GM12878 (cell line): ENCODE measurements at regions not wholly inside any gene's neighbourhood (a gene's known extent, or its start where the extent isn't known, plus 50 kb on each side); places are given as distances from the start of the nearest gene placed in this dataset.

Experiments used
- ATAC-seq: fragments of 200-7000 bp; cut with Tn5 transposase; 3 replicates; pipeline ENCODE4 v1.9.1; 2020; ENCODE audit warnings: mild to moderate bottlenecking, moderate library complexity
- BruUV-seq: library from RNA; stranded (reverse); fragments of 400-500 nt; replicated peaks from 2 replicates; lab custom pipeline; 2021; lab: Mats Ljungman, UMichigan
- CTCF ChIA-PET: fragments of 300-600 bp; sonication (Branson Sonifier 250); formaldehyde crosslinking; extraction: SDS; loops from one replicate; lab custom pipeline; 2021; ENCODE audit warnings: inconsistent platforms; lab: Yijun Ruan, JAX
- POLR2A ChIA-PET: fragments of 350-600 bp; formaldehyde crosslinking; extraction: SDS; loops from one replicate; lab custom pipeline; 2021; ENCODE audit warnings: inconsistent platforms; lab: Charles Lee
- RAD21 ChIA-PET: fragments of 300-600 bp; sonication (Branson Sonifier 250); formaldehyde crosslinking; loops from one replicate; lab custom pipeline; 2023; ENCODE audit warnings: antibody characterized with exemption; ENCODE audit not compliant: unreplicated experiment; lab: Charles Lee
- SMC1A ChIA-PET: fragments of 300-600 bp; sonication (Branson Sonifier 250); formaldehyde crosslinking; loops from one replicate; lab custom pipeline; 2023; ENCODE audit not compliant: unreplicated experiment, uncharacterized antibody; lab: Charles Lee
- DNase-seq: peaks from one replicate; pipeline ENCODE4 v3.0.0-alpha.2; 2011; ENCODE audit warnings: low read depth, low spot score
- FAIRE-seq: peaks from 3 replicates; lab custom pipeline; 2011; peaks lifted over from hg19 to GRCh38; lab: Jason Lieb, UNC
- H2AFZ ChIP-seq: 2 replicates; pipeline ENCODE4 v1.6.0; 2011; ENCODE audit warnings: low read depth, low read length, control low read depth; ENCODE audit not compliant: control insufficient read depth
- H3K27ac ChIP-seq: 2 replicates; pipeline ENCODE4 v1.5.1; 2011; ENCODE audit warnings: control low read depth; ENCODE audit not compliant: control insufficient read depth, insufficient read depth
- H3K27me3 ChIP-seq, 2 experiments: replicated peaks in 1 of 2; 2 replicates each; pipeline versions ENCODE4 v1.6.0 to v1.6.1; 2011; ENCODE audit warnings: low read length in 1 of 2; ENCODE audit not compliant: control insufficient read depth in 2 of 2, insufficient read depth in 2 of 2
- H3K36me3 ChIP-seq, 2 experiments: 2 replicates each; pipeline ENCODE4 v1.5.1; 2011; ENCODE audit warnings: low read length in 1 of 2; ENCODE audit not compliant: control insufficient read depth in 2 of 2, insufficient read depth in 2 of 2
- H3K4me1 ChIP-seq: 2 replicates; pipeline ENCODE4 v1.6.1; 2011; ENCODE audit warnings: mild to moderate bottlenecking, low read length, moderate library complexity, mixed read lengths; ENCODE audit not compliant: control insufficient read depth, insufficient read depth
- H3K4me2 ChIP-seq: 2 replicates; pipeline ENCODE4 v1.6.0; 2011; ENCODE audit warnings: control low read depth; ENCODE audit not compliant: control insufficient read depth, insufficient read depth
- H3K4me3 ChIP-seq: fragments of 200-600 bp; sonication (generic); 2 replicates; pipeline ENCODE4 v1.5.1; 2016
- H3K79me2 ChIP-seq: 2 replicates; pipeline ENCODE4 v1.6.0; 2011; ENCODE audit warnings: low read length; ENCODE audit not compliant: control insufficient read depth, insufficient read depth
- H3K9ac ChIP-seq: 2 replicates; pipeline ENCODE4 v1.8.0; 2011; ENCODE audit warnings: low read length, control low read depth, mixed read lengths; ENCODE audit not compliant: control insufficient read depth, insufficient read depth
- H3K9me3 ChIP-seq: replicated peaks from 3 replicates; pipeline ENCODE4 v1.5.1; 2011; ENCODE audit warnings: mild to moderate bottlenecking, low read length; ENCODE audit not compliant: control insufficient read depth, insufficient read depth
- H4K20me1 ChIP-seq: 2 replicates; pipeline ENCODE4 v1.6.0; 2011; ENCODE audit not compliant: control insufficient read depth, insufficient read depth
- EED ChIP-seq: sonication (generic); IDR thresholded peaks from 2 replicates; pipeline ENCODE4 v1.6.1; 2016; ENCODE audit warnings: antibody characterized with exemption, low read depth
- HSF1 ChIP-seq: fragments of 150-350 bp; IDR thresholded peaks from 2 replicates; pipeline ENCODE4 v1.6.1; 2014; ENCODE audit warnings: mild to moderate bottlenecking, low read depth, low read length
- IKZF2 ChIP-seq, 2 experiments: fragments of 450-650 bp; IDR thresholded peaks; 2 replicates each; pipeline ENCODE4 v1.6.1; 2017; ENCODE audit warnings: mild to moderate bottlenecking in 2 of 2, moderate library complexity in 2 of 2
- POLR2AphosphoS2 ChIP-seq: IDR thresholded peaks from 2 replicates; pipeline ENCODE4 v1.6.1; 2011; ENCODE audit warnings: low read depth, mild to moderate bottlenecking, low read length, improper control_type of control experiment, moderate library complexity
- SUZ12 ChIP-seq: fragments of 200-600 bp; sonication (generic); IDR thresholded peaks from one replicate; pipeline ENCODE4 v1.6.1; 2018; ENCODE audit warnings: antibody characterized with exemption, mild to moderate bottlenecking; ENCODE audit not compliant: unreplicated experiment
- ZNF207 ChIP-seq: fragments of 450-650 bp; IDR thresholded peaks from 2 replicates; pipeline ENCODE4 v1.6.1; 2014; ENCODE audit warnings: antibody characterized with exemption, mild to moderate bottlenecking, borderline replicate concordance
- WGBS: methylation state at CpG from one replicate; pipeline ENCODE4 v1.1.6; 2016; ENCODE audit warnings: low lambda C conversion rate; ENCODE audit not compliant: insufficient replicate concordance, insufficient coverage; ENCODE audit errors: missing lambda C conversion rate; 5-methylcytosine and 5-hydroxymethylcytosine counted together
- in situ Hi-C: fragments of 300-500 bp; cut with MboI; formaldehyde crosslinking; loops from 9 replicates; pipeline ENCODE4 v1.14.3; 2018; ENCODE audit warnings: mixed read lengths
- intact Hi-C: fragments of 100-400 bp; cut with micrococcal nuclease; formaldehyde crosslinking; loops from one replicate; pipeline ENCODE4 v1.14.2; 2022; ENCODE audit not compliant: unreplicated experiment
- TF ChIP-seq, protein P1 (sequence below): fragments of 450-650 bp; IDR thresholded peaks from 2 replicates; pipeline ENCODE4 v1.6.1; 2017; ENCODE audit warnings: antibody characterized with exemption, mild to moderate bottlenecking, moderate library complexity

GRCh38 chr5:68848091-68848490 lies 245.7 kb upstream of the SLC30A5 start:
- RAD21 ChIA-PET, result no interaction called here
- BruUV-seq, result no TSS peak
- POLR2A ChIA-PET, result no interaction called here
- Histone ChIP-seq H3K9me3 (no peaks in the 10 kb centered on the region), H3K4me3 (no peak overlapping the region), H3K9ac (no peak overlapping the region), H3K27me3 (no peaks in the 10 kb centered on the region; a peak in 2 of 4 replicates), H3K79me2 (no peaks in the 10 kb centered on the region), H4K20me1 (no peaks in the 10 kb centered on the region), H3K27ac (no peak overlapping the region), H3K4me1 (no peaks in the 10 kb centered on the region), H2AFZ (no peak overlapping the region), H3K4me2 (no peak overlapping the region), H3K36me3 (no peaks in the 10 kb centered on the region)
- DNase-seq (no peak), ATAC-seq (no peak), FAIRE-seq (no peak)
- WGBS, result 49% methylated on average over 2 of the region's 3 CpGs
- SMC1A ChIA-PET, result no interaction called here
- in situ Hi-C loops (no loop called here), intact Hi-C loops (no loop called here)
- CTCF ChIA-PET, result no interaction called here
- TF ChIP-seq HSF1 (no peak), POLR2AphosphoS2 (no peak), SUZ12 (no peak), ZNF207 (no peak), IKZF2 (IDR thresholded peaks at IDR 0.05) (no peak), EED (no peak)
- TF ChIP-seq, protein P1, sequence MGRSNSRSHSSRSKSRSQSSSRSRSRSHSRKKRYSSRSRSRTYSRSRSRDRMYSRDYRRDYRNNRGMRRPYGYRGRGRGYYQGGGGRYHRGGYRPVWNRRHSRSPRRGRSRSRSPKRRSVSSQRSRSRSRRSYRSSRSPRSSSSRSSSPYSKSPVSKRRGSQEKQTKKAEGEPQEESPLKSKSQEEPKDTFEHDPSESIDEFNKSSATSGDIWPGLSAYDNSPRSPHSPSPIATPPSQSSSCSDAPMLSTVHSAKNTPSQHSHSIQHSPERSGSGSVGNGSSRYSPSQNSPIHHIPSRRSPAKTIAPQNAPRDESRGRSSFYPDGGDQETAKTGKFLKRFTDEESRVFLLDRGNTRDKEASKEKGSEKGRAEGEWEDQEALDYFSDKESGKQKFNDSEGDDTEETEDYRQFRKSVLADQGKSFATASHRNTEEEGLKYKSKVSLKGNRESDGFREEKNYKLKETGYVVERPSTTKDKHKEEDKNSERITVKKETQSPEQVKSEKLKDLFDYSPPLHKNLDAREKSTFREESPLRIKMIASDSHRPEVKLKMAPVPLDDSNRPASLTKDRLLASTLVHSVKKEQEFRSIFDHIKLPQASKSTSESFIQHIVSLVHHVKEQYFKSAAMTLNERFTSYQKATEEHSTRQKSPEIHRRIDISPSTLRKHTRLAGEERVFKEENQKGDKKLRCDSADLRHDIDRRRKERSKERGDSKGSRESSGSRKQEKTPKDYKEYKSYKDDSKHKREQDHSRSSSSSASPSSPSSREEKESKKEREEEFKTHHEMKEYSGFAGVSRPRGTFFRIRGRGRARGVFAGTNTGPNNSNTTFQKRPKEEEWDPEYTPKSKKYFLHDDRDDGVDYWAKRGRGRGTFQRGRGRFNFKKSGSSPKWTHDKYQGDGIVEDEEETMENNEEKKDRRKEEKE, result no peak
- TF ChIP-seq, all 136 proteins: peak for 0
